GM06990 (cell line): ENCODE measurements at regions not wholly inside any gene's neighbourhood (a gene's known extent, or its start where the extent isn't known, plus 50 kb on each side); places are given as distances from the start of the nearest gene placed in this dataset.

Source experiments
- DNase-seq: peaks from one replicate; pipeline ENCODE4 v3.0.0-alpha.2; 2011; ENCODE audit not compliant: insufficient read length; ENCODE audit errors: extremely low read depth
- H3K27me3 ChIP-seq: replicated peaks from 2 replicates; pipeline ENCODE4 v1.6.0; 2011; ENCODE audit warnings: low read length; ENCODE audit not compliant: control insufficient read depth, insufficient read depth
- H3K36me3 ChIP-seq: 2 replicates; pipeline ENCODE4 v1.5.1; 2011; ENCODE audit warnings: low read length; ENCODE audit not compliant: control insufficient read depth, insufficient read depth
- H3K4me3 ChIP-seq: replicated peaks from 2 replicates; pipeline ENCODE4 v1.5.1; 2011; ENCODE audit warnings: low read depth, mild to moderate bottlenecking, control low read depth, low read length
- CTCF ChIP-seq: IDR thresholded peaks from 2 replicates; pipeline ENCODE4 v1.5.1; 2011; ENCODE audit warnings: low read length, control low read depth, mild to moderate bottlenecking, inconsistent platforms; ENCODE audit not compliant: insufficient read depth, poor library complexity, severe bottlenecking

GRCh38 chr2:383178-383577 is 95.3 kb upstream of the ALKAL2 start:
- Histone ChIP-seq H3K27me3 (no peaks in the 10 kb centered on the region), H3K4me3 (no peak overlapping the region), H3K36me3 (no peaks in the 10 kb centered on the region)
- no peak for TF ChIP-seq CTCF
- DNase-seq: no peak

GRCh38 chr2:382728-383022 is 94.8 kb upstream of the ALKAL2 start:
- H3K36me3 ChIP-seq: no peaks in the 10 kb centered on the region
- no peak for DNase-seq
- TF ChIP-seq CTCF: no peak

GRCh38 chr2:381941-382727 is 94.2 kb upstream of the ALKAL2 start:
- H3K4me3 ChIP-seq: no peak overlapping the region
- no peak for DNase-seq
- no peaks in the 10 kb centered on the region for H3K27me3 ChIP-seq
- H3K36me3 ChIP-seq: no peaks in the 10 kb centered on the region
- TF ChIP-seq CTCF: no peak

More at GRCh38 chr2:382728-383022, 94.8 kb upstream of the ALKAL2 start:
- no peaks in the 10 kb centered on the region for H3K27me3 ChIP-seq
- no peak overlapping the region for H3K4me3 ChIP-seq

- H3K27me3 ChIP-seq: no peaks in the 10 kb centered on the region
- no peak overlapping the region for H3K4me3 ChIP-seq
- no peak for TF ChIP-seq CTCF
- DNase-seq: no peak
- H3K36me3 ChIP-seq: no peaks in the 10 kb centered on the region
Measured at GRCh38 chr2:381181-381580, 93.3 kb upstream of the ALKAL2 start.

GRCh38 chr2:380772-381171 is 92.9 kb upstream of the ALKAL2 start:
- TF ChIP-seq CTCF: no peak
- Histone ChIP-seq H3K27me3 (no peaks in the 10 kb centered on the region), H3K36me3 (no peaks in the 10 kb centered on the region), H3K4me3 (no peak overlapping the region)
- no peak for DNase-seq

GRCh38 chr2:380221-380620 is 92.3 kb upstream of the ALKAL2 start:
- no peak for DNase-seq
- H3K27me3 ChIP-seq: no peaks in the 10 kb centered on the region
- H3K36me3 ChIP-seq: no peaks in the 10 kb centered on the region
- H3K4me3 ChIP-seq: no peak overlapping the region
- no peak for TF ChIP-seq CTCF
